ENCODE measurements at regions not wholly inside any gene's neighbourhood (a gene's known extent, or its start where the extent isn't known, plus 50 kb on each side); places are given as distances from the start of the nearest gene placed in this dataset.

- CTCF ChIA-PET: no interaction called here
- BruUV-seq (replicated peaks): no TSS peak
- Histone ChIP-seq H3K9me3 (no peaks in the 10 kb centered on the region), H3K4me1 (no peaks in the 10 kb centered on the region), H3K27me3 (replicated peaks; ENCODE audit: control insufficient read depth, insufficient read depth, low read length) (no peaks in the 10 kb centered on the region), H3K36me3 (ENCODE audit: control insufficient read depth, insufficient read depth, low read length) (no peaks in the 10 kb centered on the region), H3K4me3 (ENCODE audit: low read depth, low read length) (no peak overlapping the region)
- no peaks in the 10 kb centered on the region for H3K27me3 Mint-ChIP-seq (ENCODE audit: insufficient read depth, unreplicated experiment)
- H3K27ac Mint-ChIP-seq (ENCODE audit: unreplicated experiment): no peak overlapping the region
- H3K9me3 Mint-ChIP-seq (ENCODE audit: unreplicated experiment): no peaks in the 10 kb centered on the region
- POLR2A ChIA-PET: no interaction called here
- no peaks in the 10 kb centered on the region for H3K36me3 Mint-ChIP-seq (ENCODE audit: insufficient read depth, unreplicated experiment)
- no peak for TF ChIP-seq CTCF (IDR thresholded peaks at IDR 0.05; ENCODE audit: insufficient read depth in 1 of 2, low read depth in 1 of 2, low read length in 1 of 2, severe bottlenecking in 1 of 2, unreplicated experiment in 1 of 2)
- H3K4me3 Mint-ChIP-seq (ENCODE audit: unreplicated experiment): no peak overlapping the region
- H3K4me1 Mint-ChIP-seq (ENCODE audit: low read depth, unreplicated experiment): no peaks in the 10 kb centered on the region
- intact Hi-C loops (cut with micrococcal nuclease; ENCODE audit: unreplicated experiment): no loop called here
- no peak for DNase-seq
Measured at GRCh38 chr1:105483436-105483835, 1573.0 kb upstream of the PRMT6 start.

GRCh38 chr1:105485207-105485606 is 1571.3 kb upstream of the PRMT6 start:
- Histone ChIP-seq H3K36me3 (ENCODE audit: control insufficient read depth, insufficient read depth, low read length) (no peaks in the 10 kb centered on the region), H3K4me1 (no peaks in the 10 kb centered on the region), H3K27me3 (replicated peaks; ENCODE audit: control insufficient read depth, insufficient read depth, low read length) (no peaks in the 10 kb centered on the region), H3K9me3 (no peaks in the 10 kb centered on the region), H3K4me3 (ENCODE audit: low read depth, low read length) (no peak overlapping the region)
- Mint-ChIP-seq H3K27me3 (ENCODE audit: insufficient read depth, unreplicated experiment) (no peaks in the 10 kb centered on the region), H3K4me3 (ENCODE audit: unreplicated experiment) (no peak overlapping the region), H3K27ac (ENCODE audit: unreplicated experiment) (no peak overlapping the region), H3K4me1 (ENCODE audit: low read depth, unreplicated experiment) (no peaks in the 10 kb centered on the region), H3K36me3 (ENCODE audit: insufficient read depth, unreplicated experiment) (no peaks in the 10 kb centered on the region), H3K9me3 (ENCODE audit: unreplicated experiment) (no peaks in the 10 kb centered on the region)
- DNase-seq: no peak
- ChIA-PET POLR2A (no interaction called here), CTCF (no interaction called here)
- BruUV-seq (replicated peaks): no TSS peak
- no peak for TF ChIP-seq CTCF (IDR thresholded peaks at IDR 0.05; ENCODE audit: insufficient read depth in 1 of 2, low read depth in 1 of 2, low read length in 1 of 2, severe bottlenecking in 1 of 2, unreplicated experiment in 1 of 2)
- intact Hi-C loops (cut with micrococcal nuclease; ENCODE audit: unreplicated experiment): no loop called here

GRCh38 chr1:105492921-105493320 is 1563.6 kb upstream of the PRMT6 start:
- H3K4me1 Mint-ChIP-seq (ENCODE audit: low read depth, unreplicated experiment): no peaks in the 10 kb centered on the region
- H3K27ac Mint-ChIP-seq (ENCODE audit: unreplicated experiment): no peak overlapping the region
- no peak overlapping the region for H3K4me3 Mint-ChIP-seq (ENCODE audit: unreplicated experiment)
- Histone ChIP-seq H3K27me3 (replicated peaks; ENCODE audit: control insufficient read depth, insufficient read depth, low read length) (no peaks in the 10 kb centered on the region), H3K4me1 (no peaks in the 10 kb centered on the region), H3K36me3 (ENCODE audit: control insufficient read depth, insufficient read depth, low read length) (no peaks in the 10 kb centered on the region), H3K4me3 (ENCODE audit: low read depth, low read length) (no peak overlapping the region), H3K9me3 (no peaks in the 10 kb centered on the region)
- ChIA-PET POLR2A (no interaction called here), CTCF (no interaction called here)
- peak in 1 of 2 experiments; percentile 1 for DNase-seq
- no peaks in the 10 kb centered on the region for H3K27me3 Mint-ChIP-seq (ENCODE audit: insufficient read depth, unreplicated experiment)
- TF ChIP-seq CTCF (IDR thresholded peaks at IDR 0.05; ENCODE audit: insufficient read depth in 1 of 2, low read depth in 1 of 2, low read length in 1 of 2, severe bottlenecking in 1 of 2, unreplicated experiment in 1 of 2): no peak
- intact Hi-C loops (cut with micrococcal nuclease; ENCODE audit: unreplicated experiment): no loop called here
- no peaks in the 10 kb centered on the region for H3K36me3 Mint-ChIP-seq (ENCODE audit: insufficient read depth, unreplicated experiment)
- no TSS peak for BruUV-seq (replicated peaks)
- H3K9me3 Mint-ChIP-seq (ENCODE audit: unreplicated experiment): no peaks in the 10 kb centered on the region
